Thyroid gland (tissue), 4 donors: ENCODE measurements at regions not wholly inside any gene's neighbourhood (a gene's known extent, or its start where the extent isn't known, plus 50 kb on each side); places are given as distances from the start of the nearest gene placed in this dataset.

ENCODE experiments used
- DNase-seq, 2 donors: peaks; one replicate each; pipeline ENCODE4 v3.0.0-alpha.2; 2019
- H3K27ac ChIP-seq, 3 donors: fragments of 200-600 bp; sonication (generic); 1 replicate in 2 of 3; 2 replicates in 1 of 3; pipeline ENCODE4 v1.5.1; 2016 to 2019; ENCODE audit warnings: mild to moderate bottlenecking in 1 of 3, moderate library complexity in 1 of 3
- H3K27me3 ChIP-seq: fragments of 200-600 bp; sonication (generic); one replicate; pipeline ENCODE4 v1.5.1; 2019
- H3K36me3 ChIP-seq, 2 donors: fragments of 200-600 bp; sonication (generic); one replicate each; pipeline ENCODE4 v1.5.1; 2016 to 2019
- H3K4me1 ChIP-seq, 2 donors: fragments of 200-600 bp; sonication (generic); one replicate each; pipeline ENCODE4 v1.5.1; 2017 to 2019
- H3K4me3 ChIP-seq, 3 donors: fragments of 200-600 bp; sonication (generic); replicated peaks in 1 of 3; 1 replicate in 2 of 3; 2 replicates in 1 of 3; pipeline ENCODE4 v1.5.1; 2016; ENCODE audit warnings: mild to moderate bottlenecking in 1 of 3
- H3K9me3 ChIP-seq: fragments of 200-600 bp; sonication (generic); one replicate; pipeline ENCODE4 v1.5.1; 2017
- CTCF ChIP-seq, 6 experiments: fragments of 200-600 bp in 3 of 6; fragments of 450-650 bp in 3 of 6; sonication (generic) in 3 of 6; IDR thresholded peaks; one replicate each; pipeline ENCODE4 v1.5.1; 2016 to 2019; ENCODE audit warnings: antibody characterized with exemption in 6 of 6, mild to moderate bottlenecking in 2 of 6, inconsistent platforms in 1 of 6, moderate library complexity in 1 of 6
- POLR2A ChIP-seq, 2 donors: fragments of 450-650 bp; IDR thresholded peaks; one replicate each; pipeline ENCODE4 v1.6.1; 2017; ENCODE audit warnings: antibody characterized with exemption in 2 of 2, mild to moderate bottlenecking in 2 of 2, moderate library complexity in 1 of 2
- WGBS, 2 donors: methylation state at CpG; one replicate each; pipeline ENCODE4 v1.1.5; 2017; 5-methylcytosine and 5-hydroxymethylcytosine counted together
- intact Hi-C: fragments of 100-400 bp; cut with DNase I; formaldehyde crosslinking; loops from one replicate; pipeline ENCODE4 v1.15.1; 2023

GRCh38 chr5:154573011-154573410, 95.0 kb upstream of the HAND1 start:
- Histone ChIP-seq H3K27me3 (no peaks in the 10 kb centered on the region), H3K27ac (no peak overlapping the region), H3K36me3 (no peaks in the 10 kb centered on the region), H3K4me1 (peaks cover 0 to 4% of the 10 kb centered on the region in 2 donors), H3K9me3 (no peaks in the 10 kb centered on the region), H3K4me3 (no peak overlapping the region)
- intact Hi-C loops, result no loop called here
- DNase-seq, result no peak
- 86 to 87% methylated on average over 6 of the region's 6 CpGs for WGBS, 2 donors
- TF ChIP-seq POLR2A (IDR thresholded peaks at IDR 0.05) (no peak), CTCF (IDR thresholded peaks at IDR 0.05) (no peak)

- TF ChIP-seq CTCF (IDR thresholded peaks at IDR 0.05) (no peak), POLR2A (IDR thresholded peaks at IDR 0.05) (no peak)
- Histone ChIP-seq H3K4me1 (peaks cover 0 to 4% of the 10 kb centered on the region in 2 donors), H3K9me3 (no peaks in the 10 kb centered on the region), H3K27me3 (no peaks in the 10 kb centered on the region), H3K27ac (no peak overlapping the region), H3K4me3 (no peak overlapping the region), H3K36me3 (no peaks in the 10 kb centered on the region)
- intact Hi-C loops, result no loop called here
- 74 to 81% methylated on average over 4 to 5 of the region's 6 CpGs for WGBS, 2 donors
- DNase-seq, result no peak
Observed at GRCh38 chr5:154571325-154572035, 93.5 kb upstream of the HAND1 start.

- Histone ChIP-seq H3K4me1 (peaks cover 0 to 4% of the 10 kb centered on the region in 2 donors), H3K27me3 (no peaks in the 10 kb centered on the region), H3K9me3 (no peaks in the 10 kb centered on the region), H3K36me3 (no peaks in the 10 kb centered on the region), H3K4me3 (no peak overlapping the region), H3K27ac (no peak overlapping the region)
- no peak for DNase-seq
- TF ChIP-seq CTCF (IDR thresholded peaks at IDR 0.05) (no peak), POLR2A (IDR thresholded peaks at IDR 0.05) (no peak)
- 71 to 86% methylated on average over 11 of the region's 11 CpGs for WGBS, 2 donors
- intact Hi-C loops, result no loop called here
Observed at GRCh38 chr5:154570572-154571324, 92.7 kb upstream of the HAND1 start.

DNA sequence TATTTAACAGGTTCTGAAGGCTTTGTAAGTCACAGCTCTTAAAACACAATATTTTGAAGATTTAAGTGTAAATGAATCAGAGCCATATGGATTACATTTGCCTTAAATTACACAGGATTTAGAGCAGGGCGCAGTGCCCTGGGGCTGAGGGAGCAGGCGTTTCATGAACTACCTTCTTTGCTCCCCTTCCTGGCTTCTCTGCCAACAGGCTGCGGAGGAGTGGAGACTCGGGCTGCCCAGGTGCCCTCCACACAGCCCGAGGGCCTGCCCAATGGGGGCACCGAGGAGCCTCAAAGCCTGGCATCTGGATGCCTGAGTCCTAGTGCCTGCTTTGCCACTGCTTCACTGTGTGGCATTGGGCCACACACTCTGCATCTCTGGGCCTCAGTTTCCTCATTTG, 90.6 kb upstream of the HAND1 start:
- Histone ChIP-seq H3K36me3 (no peaks in the 10 kb centered on the region), H3K4me3 (no peak overlapping the region), H3K27ac (no peak overlapping the region), H3K9me3 (no peaks in the 10 kb centered on the region), H3K4me1 (no peaks in the 10 kb centered on the region), H3K27me3 (no peaks in the 10 kb centered on the region)
- intact Hi-C loops, result no loop called here
- WGBS, 2 donors, result 72 to 94% methylated on average over 4 to 5 of the region's 6 CpGs
- TF ChIP-seq POLR2A (IDR thresholded peaks at IDR 0.05), result no peak
- TF ChIP-seq CTCF (IDR thresholded peaks at IDR 0.05), result no peak
- no peak for DNase-seq

GRCh38 chr5:154567155-154567554, 89.1 kb upstream of the HAND1 start:
- Histone ChIP-seq H3K36me3 (no peaks in the 10 kb centered on the region), H3K9me3 (no peaks in the 10 kb centered on the region), H3K4me3 (no peak overlapping the region), H3K4me1 (no peaks in the 10 kb centered on the region), H3K27me3 (no peaks in the 10 kb centered on the region), H3K27ac (no peak overlapping the region)
- no peak for DNase-seq
- intact Hi-C loops, result no loop called here
- 89 to 93% methylated on average over 6 of the region's 6 CpGs for WGBS, 2 donors
- no peak for TF ChIP-seq CTCF (IDR thresholded peaks at IDR 0.05)
- no peak for TF ChIP-seq POLR2A (IDR thresholded peaks at IDR 0.05)
